ENCODE measurements at regions not wholly inside any gene's neighbourhood (a gene's known extent, or its start where the extent isn't known, plus 50 kb on each side); places are given as distances from the start of the nearest gene placed in this dataset.
"Not testable (repeated sequence)": the region's sequence is repeated elsewhere in the genome, so short reads cannot be mapped to it uniquely, and the experiment has no call there.

- ChIA-PET POLR2A (no interaction called here), CTCF (no interaction called here)
- H3K4me2 ChIP-seq: no peak overlapping the region
- no peaks in the 10 kb centered on the region for H3F3A ChIP-seq (replicated peaks; ENCODE audit: insufficient read depth)
- 6% methylated on average over 1 of the region's 1 CpG for WGBS (ENCODE audit: low lambda C conversion rate)
- H3K27ac ChIP-seq (ENCODE audit: low read depth in 2 of 2, low read length in 1 of 2): no peak overlapping the region
- no peaks in the 10 kb centered on the region for H3K27me3 ChIP-seq (ENCODE audit: insufficient read depth)
- no peaks in the 10 kb centered on the region for H3K4me1 ChIP-seq (ENCODE audit: control insufficient read depth in 1 of 2, insufficient read depth in 2 of 2, low read depth in 1 of 2, low read length in 1 of 2)
- H2AFZ ChIP-seq (ENCODE audit: low read depth): no peak overlapping the region
- TF ChIP-seq NRF1 (IDR thresholded peaks at IDR 0.05; ENCODE audit: low read depth, low read length): no peak
- H3K9ac ChIP-seq: no peak overlapping the region
- H3K4me3 ChIP-seq (ENCODE audit: low read depth in 2 of 2, low read length in 1 of 2): no peak overlapping the region
- H3K9me3 ChIP-seq: no peaks in the 10 kb centered on the region
- H3K9me2 ChIP-seq: no peaks in the 10 kb centered on the region
- DNase-seq: no peak
- H3K36me3 ChIP-seq (replicated peaks in 1 of 2; ENCODE audit: control insufficient read depth in 1 of 2, insufficient read depth in 2 of 2, low read length in 1 of 2): no peaks in the 10 kb centered on the region
- H4K20me1 ChIP-seq (ENCODE audit: insufficient read depth): no peaks in the 10 kb centered on the region
- H3K79me2 ChIP-seq (ENCODE audit: insufficient read depth): no peaks in the 10 kb centered on the region
Measured at GRCh38 chr14:43548368-43548767, 958.7 kb downstream of the FSCB start.

- H3K9me3 ChIP-seq; H3K9ac ChIP-seq; CTCF ChIA-PET; H3K27me3 ChIP-seq (ENCODE audit: insufficient read depth); H3K27ac ChIP-seq (ENCODE audit: low read depth in 2 of 2, low read length in 1 of 2); H3K4me1 ChIP-seq (ENCODE audit: control insufficient read depth in 1 of 2, insufficient read depth in 2 of 2, low read depth in 1 of 2, low read length in 1 of 2); H3F3A ChIP-seq (replicated peaks; ENCODE audit: insufficient read depth); POLR2A ChIA-PET; H3K79me2 ChIP-seq (ENCODE audit: insufficient read depth); H4K20me1 ChIP-seq (ENCODE audit: insufficient read depth); H3K36me3 ChIP-seq (replicated peaks in 1 of 2; ENCODE audit: control insufficient read depth in 1 of 2, insufficient read depth in 2 of 2, low read length in 1 of 2); H3K9me2 ChIP-seq; H3K4me3 ChIP-seq (ENCODE audit: low read depth in 2 of 2, low read length in 1 of 2); H2AFZ ChIP-seq (ENCODE audit: low read depth); H3K4me2 ChIP-seq; DNase-seq: not testable (repeated sequence)
- 0% methylated on average over 1 of the region's 2 CpGs for WGBS (ENCODE audit: low lambda C conversion rate)
Measured at GRCh38 chr14:43547596-43547995, 959.5 kb downstream of the FSCB start.

- WGBS (ENCODE audit: low lambda C conversion rate): 31% methylated on average over 8 of the region's 11 CpGs
- no peaks in the 10 kb centered on the region for H3K79me2 ChIP-seq (ENCODE audit: insufficient read depth)
- no peaks in the 10 kb centered on the region for H3K36me3 ChIP-seq (replicated peaks in 1 of 2; ENCODE audit: control insufficient read depth in 1 of 2, insufficient read depth in 2 of 2, low read length in 1 of 2)
- no peak overlapping the region for H2AFZ ChIP-seq (ENCODE audit: low read depth)
- no peaks in the 10 kb centered on the region for H3K9me3 ChIP-seq
- no peak overlapping the region; the same call in 1 of the 2 replicates for H3K4me2 ChIP-seq
- no peaks in the 10 kb centered on the region for H3K4me1 ChIP-seq (ENCODE audit: control insufficient read depth in 1 of 2, insufficient read depth in 2 of 2, low read depth in 1 of 2, low read length in 1 of 2)
- H4K20me1 ChIP-seq (ENCODE audit: insufficient read depth): no peaks in the 10 kb centered on the region
- H3K27me3 ChIP-seq (ENCODE audit: insufficient read depth): no peaks in the 10 kb centered on the region
- DNase-seq: no peak
- ChIA-PET CTCF (no interaction called here), POLR2A (no interaction called here)
- H3K9ac ChIP-seq: no peak overlapping the region
- no peaks in the 10 kb centered on the region for H3F3A ChIP-seq (replicated peaks; ENCODE audit: insufficient read depth)
- H3K4me3 ChIP-seq (ENCODE audit: low read depth in 2 of 2, low read length in 1 of 2): no peak overlapping the region
- H3K9me2 ChIP-seq: no peaks in the 10 kb centered on the region
- no peak overlapping the region for H3K27ac ChIP-seq (ENCODE audit: low read depth in 2 of 2, low read length in 1 of 2)
- TF ChIP-seq EZH2phosphoT487 (IDR thresholded peaks at IDR 0.05; ENCODE audit: borderline replicate concordance, low read depth) (no peak), MEF2A (IDR thresholded peaks at IDR 0.05; ENCODE audit: borderline replicate concordance, low read depth) (no peak), JUND (IDR thresholded peaks at IDR 0.05) (no peak), USF1 (IDR thresholded peaks at IDR 0.05; ENCODE audit: borderline replicate concordance, low read depth) (no peak), CTCF (IDR thresholded peaks at IDR 0.05) (no peak), GABPA (IDR thresholded peaks at IDR 0.05; ENCODE audit: low read depth) (no peak), ZBTB33 (IDR thresholded peaks at IDR 0.05; ENCODE audit: borderline replicate concordance, low read depth) (no peak), SMC3 (IDR thresholded peaks at IDR 0.05; ENCODE audit: low read depth, low read length) (no peak), RAD21 (IDR thresholded peaks at IDR 0.05; ENCODE audit: low read length) (no peak), PBX3 (IDR thresholded peaks at IDR 0.05) (no peak), IRF3 (IDR thresholded peaks at IDR 0.05; ENCODE audit: low read depth, low read length) (no peak), RFX5 (IDR thresholded peaks at IDR 0.05; ENCODE audit: low read length) (no peak), TEAD4 (IDR thresholded peaks at IDR 0.05; ENCODE audit: borderline replicate concordance, insufficient read depth) (no peak), TAF1 (IDR thresholded peaks at IDR 0.05; ENCODE audit: borderline replicate concordance, low read depth, low read length) (no peak), RXRA (IDR thresholded peaks at IDR 0.05; ENCODE audit: borderline replicate concordance, low read depth) (no peak), NFIC (IDR thresholded peaks at IDR 0.05; ENCODE audit: borderline replicate concordance) (no peak), POLR2AphosphoS5 (IDR thresholded peaks at IDR 0.05; ENCODE audit: low read depth, low read length) (no peak)
Measured at GRCh38 chr14:43541356-43541755, 965.7 kb downstream of the FSCB start.

Data from SK-N-SH (cell line).